ENCODE measurements at regions not wholly inside any gene's neighbourhood (a gene's known extent, or its start where the extent isn't known, plus 50 kb on each side); places are given as distances from the start of the nearest gene placed in this dataset.

GRCh38 chr10:33883881-33884280 is 549.4 kb upstream of the NRP1 start:
- Histone ChIP-seq H3F3A (ENCODE audit: low read depth) (no peaks in the 10 kb centered on the region), H3K4me3 (ENCODE audit: low read length, poor library complexity, severe bottlenecking) (no peak overlapping the region), H3K9me2 (replicated peaks; ENCODE audit: low read depth, low read length) (no peaks in the 10 kb centered on the region), H3K4me2 (ENCODE audit: low read depth, low read length, poor library complexity, severe bottlenecking) (no peak overlapping the region), H4K20me1 (ENCODE audit: insufficient read depth, low read length, poor library complexity, severe bottlenecking) (no peaks in the 10 kb centered on the region), H3K79me2 (ENCODE audit: insufficient read depth, low read length) (no peaks in the 10 kb centered on the region), H3K27me3 (ENCODE audit: insufficient read depth, low read length, poor library complexity, severe bottlenecking) (peaks cover 70% of the 10 kb centered on the region), H3K9ac (ENCODE audit: low read depth, low read length, poor library complexity, severe bottlenecking) (no peak overlapping the region), H2AFZ (ENCODE audit: low read length) (no peak overlapping the region), H3K9me3 (ENCODE audit: insufficient read depth, low read depth, low read length) (no peaks in the 10 kb centered on the region), H3K4me1 (ENCODE audit: insufficient read depth, low read length, poor library complexity, severe bottlenecking) (no peaks in the 10 kb centered on the region), H3K36me3 (ENCODE audit: insufficient read depth, low read length) (no peaks in the 10 kb centered on the region)
- no peak for TF ChIP-seq EZH2phosphoT487 (IDR thresholded peaks at IDR 0.05; ENCODE audit: borderline replicate concordance)
- TF ChIP-seq CTCF (conservative IDR thresholded peaks at IDR 0.05; ENCODE audit: low read length), result no peak

- no peak overlapping the region for H3K4me2 ChIP-seq (ENCODE audit: low read depth, low read length, poor library complexity, severe bottlenecking)
- TF ChIP-seq EZH2phosphoT487 (IDR thresholded peaks at IDR 0.05; ENCODE audit: borderline replicate concordance) (no peak), CTCF (conservative IDR thresholded peaks at IDR 0.05; ENCODE audit: low read length) (no peak)
- H3K79me2 ChIP-seq (ENCODE audit: insufficient read depth, low read length), result no peaks in the 10 kb centered on the region
- no peak overlapping the region for H3K9ac ChIP-seq (ENCODE audit: low read depth, low read length, poor library complexity, severe bottlenecking)
- no peaks in the 10 kb centered on the region for H3K4me1 ChIP-seq (ENCODE audit: insufficient read depth, low read length, poor library complexity, severe bottlenecking)
- H3K4me3 ChIP-seq (ENCODE audit: low read length, poor library complexity, severe bottlenecking), result no peak overlapping the region
- H3K9me3 ChIP-seq (ENCODE audit: insufficient read depth, low read depth, low read length), result no peaks in the 10 kb centered on the region
- H3K9me2 ChIP-seq (replicated peaks; ENCODE audit: low read depth, low read length), result no peaks in the 10 kb centered on the region
- H2AFZ ChIP-seq (ENCODE audit: low read length), result no peak overlapping the region
- no peaks in the 10 kb centered on the region for H3K36me3 ChIP-seq (ENCODE audit: insufficient read depth, low read length)
- peaks cover 75% of the 10 kb centered on the region for H3K27me3 ChIP-seq (ENCODE audit: insufficient read depth, low read length, poor library complexity, severe bottlenecking)
- no peaks in the 10 kb centered on the region for H4K20me1 ChIP-seq (ENCODE audit: insufficient read depth, low read length, poor library complexity, severe bottlenecking)
- no peaks in the 10 kb centered on the region for H3F3A ChIP-seq (ENCODE audit: low read depth)
Measured at GRCh38 chr10:33882996-33883395, 548.5 kb upstream of the NRP1 start.

- H3K9me2 ChIP-seq (replicated peaks; ENCODE audit: low read depth, low read length), result no peaks in the 10 kb centered on the region
- H3K9ac ChIP-seq (ENCODE audit: low read depth, low read length, poor library complexity, severe bottlenecking), result no peak overlapping the region
- TF ChIP-seq EZH2phosphoT487 (IDR thresholded peaks at IDR 0.05; ENCODE audit: borderline replicate concordance) (no peak), CTCF (conservative IDR thresholded peaks at IDR 0.05; ENCODE audit: low read length) (no peak)
- no peak overlapping the region for H2AFZ ChIP-seq (ENCODE audit: low read length)
- H3K79me2 ChIP-seq (ENCODE audit: insufficient read depth, low read length), result no peaks in the 10 kb centered on the region
- H3K4me1 ChIP-seq (ENCODE audit: insufficient read depth, low read length, poor library complexity, severe bottlenecking), result no peaks in the 10 kb centered on the region
- no peak overlapping the region for H3K4me3 ChIP-seq (ENCODE audit: low read length, poor library complexity, severe bottlenecking)
- H3K27me3 ChIP-seq (ENCODE audit: insufficient read depth, low read length, poor library complexity, severe bottlenecking), result peaks cover 96% of the 10 kb centered on the region
- H3K9me3 ChIP-seq (ENCODE audit: insufficient read depth, low read depth, low read length), result no peaks in the 10 kb centered on the region
- H3K4me2 ChIP-seq (ENCODE audit: low read depth, low read length, poor library complexity, severe bottlenecking), result no peak overlapping the region
- no peaks in the 10 kb centered on the region for H3F3A ChIP-seq (ENCODE audit: low read depth)
- no peaks in the 10 kb centered on the region for H3K36me3 ChIP-seq (ENCODE audit: insufficient read depth, low read length)
- no peaks in the 10 kb centered on the region for H4K20me1 ChIP-seq (ENCODE audit: insufficient read depth, low read length, poor library complexity, severe bottlenecking)
Measured at GRCh38 chr10:33880291-33880690, 545.8 kb upstream of the NRP1 start.
